ENCODE measurements at regions not wholly inside any gene's neighbourhood (a gene's known extent, or its start where the extent isn't known, plus 50 kb on each side); places are given as distances from the start of the nearest gene placed in this dataset.

- no peak overlapping the region for H3K27ac ChIP-seq (ENCODE audit: insufficient read length, low read depth, low read length)
- no peak overlapping the region for H2BK120ac ChIP-seq (ENCODE audit: low read depth, low read length, poor library complexity, severe bottlenecking)
- H3K9me3 Mint-ChIP-seq, result no peaks in the 10 kb centered on the region
- H2BK5ac ChIP-seq (ENCODE audit: insufficient read length, low read length), result no peak overlapping the region
- no peaks in the 10 kb centered on the region for H3K36me3 Mint-ChIP-seq (ENCODE audit: insufficient read depth in 1 of 3, low read depth in 3 of 3)
- peaks cover 7 to 8% of the 10 kb centered on the region in 2 experiments for H3K4me1 Mint-ChIP-seq
- H3K9ac ChIP-seq (ENCODE audit: extremely low read depth, insufficient read length, low read length), result no peak overlapping the region
- H3K4ac ChIP-seq (ENCODE audit: low read depth, low read length), result no peak overlapping the region
- H4K91ac ChIP-seq (ENCODE audit: insufficient read length, low read depth, low read length), result no peak overlapping the region
- TF ChIP-seq CTCF (conservative IDR thresholded peaks at IDR 0.05), result no peak
- H3K4me2 ChIP-seq (ENCODE audit: insufficient read depth, insufficient read length, low read length), result no peak overlapping the region
- H2BK12ac ChIP-seq (ENCODE audit: insufficient read length, low read depth, low read length), result no peak overlapping the region
- no peak for DNase-seq
- H3K56ac ChIP-seq (ENCODE audit: insufficient read length, low read depth, low read length), result no peak overlapping the region
- no peak overlapping the region for H2BK20ac ChIP-seq (ENCODE audit: low read depth, low read length, poor library complexity, severe bottlenecking)
- H3K23ac ChIP-seq (ENCODE audit: insufficient read length, low read depth, low read length), result no peak overlapping the region
- H3K27ac Mint-ChIP-seq, result no peak overlapping the region
- no peaks in the 10 kb centered on the region for H3K79me1 ChIP-seq (ENCODE audit: insufficient read depth, low read depth, low read length, poor library complexity, severe bottlenecking)
- H4K20me1 ChIP-seq (ENCODE audit: control insufficient read depth, insufficient read depth, insufficient read length), result no peaks in the 10 kb centered on the region
- no peak overlapping the region for H3K18ac ChIP-seq (ENCODE audit: insufficient read length, low read depth, low read length)
- H3K4me1 ChIP-seq (ENCODE audit: insufficient read depth, low read length), result peaks cover 2% of the 10 kb centered on the region; the same call in 1 of the 2 replicates
- H3K14ac ChIP-seq (ENCODE audit: insufficient read depth, low read length), result no peak overlapping the region
- H3K9me3 ChIP-seq (ENCODE audit: control insufficient read depth, low read depth, low read length), result no peaks in the 10 kb centered on the region
- H3K79me2 ChIP-seq (ENCODE audit: insufficient read depth, low read length), result no peaks in the 10 kb centered on the region
- no peak overlapping the region for H4K8ac ChIP-seq (replicated peaks; ENCODE audit: insufficient read length, low read depth, low read length)
- H2BK15ac ChIP-seq (ENCODE audit: low read depth, low read length), result no peak overlapping the region
- no peak overlapping the region for H2AK5ac ChIP-seq (ENCODE audit: insufficient read length, low read length)
- H4K5ac ChIP-seq (ENCODE audit: insufficient read length, low read depth, low read length), result no peak overlapping the region
- H3T11ph ChIP-seq (ENCODE audit: low read length), result no peak overlapping the region
- H3K23me2 ChIP-seq (ENCODE audit: insufficient read length, low read depth, low read length, poor library complexity, severe bottlenecking), result no peaks in the 10 kb centered on the region
- H2AFZ ChIP-seq (ENCODE audit: low read length), result no peak overlapping the region
- H3K27me3 Mint-ChIP-seq (ENCODE audit: low read depth), result no peaks in the 10 kb centered on the region
- no peak overlapping the region for H3K4me3 Mint-ChIP-seq
- H3K27me3 ChIP-seq (ENCODE audit: insufficient read depth, low read length), result no peaks in the 10 kb centered on the region
Observed at GRCh38 chr2:180539541-180539940, 440.9 kb upstream of the UBE2E3 start.

All from H9 (cell line).